GM19328 (cell line): ENCODE measurements at regions not wholly inside any gene's neighbourhood (a gene's known extent, or its start where the extent isn't known, plus 50 kb on each side); places are given as distances from the start of the nearest gene placed in this dataset.

Experiments
- ATAC-seq: cut with Tn5 transposase; IDR thresholded peaks from one replicate; pipeline ENCODE4 v1.9.1; 2021; ENCODE audit warnings: mild to moderate bottlenecking, moderate library complexity; ENCODE audit not compliant: unreplicated experiment

DNA sequence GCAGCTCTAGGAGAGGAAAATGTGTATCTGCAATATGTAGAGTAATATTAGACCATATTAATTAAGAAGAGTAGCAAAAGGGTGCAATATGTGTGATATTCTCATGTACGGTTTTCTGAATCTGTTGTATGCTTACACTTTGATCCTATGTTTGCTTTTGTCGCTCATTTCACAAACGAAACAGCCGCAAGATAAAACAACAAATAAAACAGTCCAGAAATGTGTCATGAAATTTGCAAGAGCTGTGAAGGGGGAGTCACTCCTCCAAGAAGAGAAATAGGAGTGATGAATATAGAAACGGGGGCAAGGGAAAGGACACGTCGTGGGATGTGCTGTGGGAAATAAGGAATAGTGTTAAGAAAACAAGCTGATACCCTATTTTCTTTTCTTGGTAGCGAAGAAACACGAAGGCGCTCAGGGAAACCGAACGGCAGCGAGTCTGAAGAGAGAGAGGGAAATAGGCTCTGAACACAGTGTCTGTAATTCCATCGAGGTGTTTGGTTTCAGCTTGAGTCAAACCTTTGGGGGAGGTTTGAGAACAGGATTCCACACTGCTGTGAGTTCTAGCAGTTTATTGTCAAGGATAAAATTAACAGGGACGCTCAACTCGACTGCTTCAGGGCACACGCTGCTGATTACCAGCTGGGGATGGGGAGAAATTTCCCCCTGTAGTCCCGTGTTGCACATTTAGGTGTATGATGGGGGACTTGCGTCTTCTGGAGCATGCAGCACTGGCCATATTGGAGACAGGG, 595.6 kb upstream of the TENM3 start:
- no peak for ATAC-seq

DNA sequence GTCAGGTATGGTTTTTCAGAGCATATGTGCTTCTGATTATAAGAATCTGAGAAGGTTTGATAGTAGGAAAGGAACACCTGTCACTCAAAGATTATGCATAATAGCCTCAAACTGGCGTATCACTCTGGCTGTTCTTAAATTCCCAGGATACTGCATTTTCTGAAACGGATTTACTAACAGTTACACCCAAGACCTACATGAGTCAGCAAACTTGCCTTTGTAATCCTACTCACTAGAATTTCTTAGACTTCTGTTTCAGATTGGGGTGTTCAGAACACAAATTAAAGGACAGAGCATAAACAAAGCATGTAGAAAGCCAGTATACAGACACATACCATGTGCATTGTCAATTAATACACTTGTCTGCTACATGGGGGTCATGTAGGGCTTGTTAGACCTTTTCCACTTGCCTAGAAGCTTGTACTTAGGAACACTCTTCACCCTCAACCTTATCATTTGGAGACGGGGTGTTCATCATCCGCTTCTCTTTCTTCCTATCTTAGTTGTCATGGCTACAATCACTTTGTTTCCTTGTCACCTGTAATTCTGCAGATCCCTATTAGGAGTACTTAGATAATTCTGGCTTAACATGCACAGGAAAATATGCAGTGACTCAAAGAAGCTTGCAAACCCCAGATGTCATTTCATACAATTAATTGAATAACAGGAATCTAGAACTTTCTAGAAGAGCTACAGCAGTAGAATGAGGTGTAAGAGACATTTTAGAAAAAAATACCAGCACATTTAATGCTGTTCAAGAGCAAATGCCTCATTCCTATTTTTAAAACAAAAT, 593.0 kb upstream of the TENM3 start:
- no peak for ATAC-seq

DNA sequence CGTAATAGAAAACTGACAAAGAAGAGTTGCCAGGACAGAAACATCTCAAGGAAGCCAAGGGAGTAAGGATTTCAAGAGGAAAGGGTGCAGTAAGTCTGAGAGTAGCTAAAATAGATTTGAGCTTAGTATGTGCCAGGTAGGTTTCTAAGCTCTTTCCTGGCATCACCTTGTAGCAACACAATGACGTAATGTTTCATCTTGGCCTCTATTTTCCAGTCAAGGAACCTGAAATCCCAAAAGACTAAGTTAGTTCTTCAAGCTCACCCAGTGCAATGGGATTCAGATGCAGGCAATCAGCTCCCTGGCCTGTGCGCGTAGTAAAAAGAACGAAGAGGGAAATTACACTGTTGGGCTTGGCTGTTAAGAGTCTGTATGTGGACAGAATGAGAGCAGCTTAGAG, 586.5 kb upstream of the TENM3 start:
- ATAC-seq = no peak

DNA sequence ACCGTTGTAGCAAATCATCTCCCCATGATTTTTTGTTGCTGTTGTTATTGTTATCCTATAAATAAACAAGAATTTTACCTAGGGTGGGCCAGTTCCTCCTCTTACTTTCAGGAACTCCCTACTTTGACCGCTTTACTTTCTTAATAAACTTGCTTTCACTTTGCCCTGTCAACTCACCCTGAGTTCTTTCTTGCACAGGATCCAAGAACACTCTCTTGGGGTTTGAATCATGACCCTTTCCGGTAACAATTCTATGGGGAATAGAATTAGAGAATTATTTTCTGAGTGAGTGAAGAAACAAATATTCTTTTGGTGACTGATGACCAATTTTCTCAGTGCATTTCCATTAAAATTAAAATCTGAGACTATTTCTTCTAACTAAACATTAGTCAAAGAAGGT, 584.0 kb upstream of the TENM3 start:
- no peak for ATAC-seq

DNA sequence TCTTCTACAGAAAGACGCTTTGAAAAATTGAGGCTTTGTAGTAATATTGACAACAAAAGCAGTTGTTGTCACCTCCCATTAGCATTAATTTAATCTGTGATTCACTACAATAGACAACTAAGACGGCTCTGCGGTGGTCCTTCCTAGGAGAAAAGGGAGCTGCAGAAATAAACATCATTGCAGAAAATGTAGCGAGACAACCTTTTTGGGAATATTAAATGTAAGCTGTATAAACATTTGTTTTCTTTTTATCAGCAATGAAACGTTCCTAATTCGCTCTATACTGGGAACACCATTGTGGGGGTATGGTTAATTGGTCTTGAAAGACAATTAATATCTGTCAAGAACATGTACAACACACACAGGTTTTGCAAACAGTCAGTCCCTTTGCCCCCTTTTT, 583.3 kb upstream of the TENM3 start:
- ATAC-seq = no peak

DNA sequence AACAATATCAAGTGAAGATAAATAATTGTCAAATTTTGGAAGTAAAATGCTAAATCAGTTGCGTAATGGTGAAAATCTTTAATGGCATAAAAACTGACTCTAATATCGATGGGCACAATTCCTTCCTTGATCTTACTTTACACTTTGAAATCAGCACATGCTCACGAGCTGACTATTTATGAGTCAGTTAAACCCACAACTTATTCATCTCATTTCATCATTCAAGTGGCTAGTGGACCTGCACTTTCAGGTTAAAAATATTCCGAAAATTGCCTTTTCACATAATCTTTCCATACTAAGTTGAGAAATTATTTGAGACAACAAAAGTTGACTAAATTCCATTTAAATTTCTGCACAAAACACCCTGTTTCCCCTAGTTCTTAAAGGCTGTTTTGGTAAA, 582.1 kb upstream of the TENM3 start:
- ATAC-seq = no peak

GRCh38 chr4:181661923-181662322, 581.3 kb upstream of the TENM3 start:
- ATAC-seq = no peak

DNA sequence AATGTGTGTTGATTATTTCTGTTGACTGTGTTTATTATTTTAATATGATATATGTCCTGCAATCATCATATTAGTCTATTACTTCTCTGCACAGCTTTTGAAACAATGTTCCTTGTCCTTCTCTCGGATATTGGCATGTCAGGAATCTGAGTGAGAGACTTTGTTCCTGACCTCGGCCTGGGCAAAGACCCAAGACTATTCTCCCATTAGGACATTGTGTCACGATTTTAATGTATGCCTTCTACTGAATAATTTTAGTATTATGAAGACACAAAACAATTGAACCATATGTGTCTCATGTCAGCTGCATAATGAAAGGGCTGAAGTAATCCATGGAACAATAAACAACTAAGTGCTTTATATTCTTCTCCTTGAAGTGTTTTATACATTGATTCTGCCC, 580.8 kb upstream of the TENM3 start:
- no peak for ATAC-seq

GRCh38 chr4:181670506-181670905, 572.7 kb upstream of the TENM3 start:
- no peak for ATAC-seq

DNA sequence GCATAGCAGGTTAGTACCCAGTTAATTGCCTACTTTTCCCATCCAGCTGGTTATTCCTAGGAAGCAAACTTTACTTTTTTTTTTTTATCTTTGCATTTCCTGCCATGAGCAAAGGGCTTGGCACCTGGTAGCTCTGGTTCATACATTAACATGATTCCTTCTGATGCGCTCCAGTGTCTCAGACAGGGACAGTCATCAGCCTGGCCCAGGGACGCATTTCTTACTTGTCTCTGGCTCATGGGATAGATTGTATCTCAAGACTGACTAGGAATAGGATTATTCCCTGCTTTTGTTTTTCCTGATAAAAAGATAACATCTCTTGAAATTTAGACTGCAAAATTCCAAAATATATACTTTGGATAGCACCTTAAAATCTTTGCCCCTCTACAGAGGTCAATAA, 571.5 kb upstream of the TENM3 start:
- ATAC-seq = no peak

GRCh38 chr4:181672751-181673150, 570.5 kb upstream of the TENM3 start:
- ATAC-seq = no peak

- no peak for ATAC-seq
Measured at GRCh38 chr4:181674315-181674875, 568.8 kb upstream of the TENM3 start.

DNA sequence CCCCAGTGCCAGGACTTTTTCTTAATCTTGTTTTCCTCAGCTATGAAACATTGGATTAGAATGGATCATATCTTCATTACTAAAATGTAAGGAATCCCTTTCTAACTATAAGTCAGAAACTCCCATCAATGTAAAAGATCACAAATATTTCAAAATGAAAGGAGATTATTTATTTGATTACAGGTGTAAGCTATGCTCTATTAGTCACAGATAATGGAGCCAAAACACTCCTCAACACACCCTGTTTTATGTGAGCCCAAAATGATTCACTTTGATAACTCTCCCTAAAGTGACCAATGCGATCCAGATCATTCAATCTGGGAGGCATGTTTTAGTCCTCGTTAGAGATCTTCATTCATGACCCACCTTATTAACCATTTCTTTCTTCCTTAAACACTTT, 566.7 kb upstream of the TENM3 start:
- ATAC-seq = no peak

DNA sequence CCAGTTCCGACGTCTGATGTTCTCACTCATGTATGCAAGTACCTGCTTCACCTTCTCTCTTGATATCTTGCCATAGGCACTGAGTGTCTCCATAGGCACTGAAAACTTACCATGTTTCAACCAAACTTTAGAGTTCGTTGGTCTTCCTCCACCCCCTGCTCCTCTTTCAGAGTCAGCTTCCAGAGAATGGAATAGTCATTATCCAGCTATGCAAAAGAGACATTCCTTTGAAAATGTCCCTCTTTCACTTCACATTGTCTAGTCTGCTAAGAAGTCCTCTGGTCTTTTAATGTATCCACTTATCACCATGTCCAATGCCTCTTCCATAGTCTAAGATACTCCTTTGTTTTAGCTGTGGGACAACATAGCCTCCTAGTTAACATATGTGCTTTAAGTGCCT, 566.0 kb upstream of the TENM3 start:
- ATAC-seq = no peak

- no peak for ATAC-seq
Measured at GRCh38 chr4:181677621-181678020, 565.6 kb upstream of the TENM3 start.

GRCh38 chr4:181679754-181680153, 563.4 kb upstream of the TENM3 start:
- ATAC-seq = no peak

- ATAC-seq = no peak
Measured at GRCh38 chr4:181682367-181683047, 560.7 kb upstream of the TENM3 start.

- no peak for ATAC-seq
Measured at GRCh38 chr4:181684310-181684709, 558.9 kb upstream of the TENM3 start.

GRCh38 chr4:181685461-181685860, 557.7 kb upstream of the TENM3 start:
- no peak for ATAC-seq

GRCh38 chr4:181685911-181686310, 557.3 kb upstream of the TENM3 start:
- no peak for ATAC-seq

DNA sequence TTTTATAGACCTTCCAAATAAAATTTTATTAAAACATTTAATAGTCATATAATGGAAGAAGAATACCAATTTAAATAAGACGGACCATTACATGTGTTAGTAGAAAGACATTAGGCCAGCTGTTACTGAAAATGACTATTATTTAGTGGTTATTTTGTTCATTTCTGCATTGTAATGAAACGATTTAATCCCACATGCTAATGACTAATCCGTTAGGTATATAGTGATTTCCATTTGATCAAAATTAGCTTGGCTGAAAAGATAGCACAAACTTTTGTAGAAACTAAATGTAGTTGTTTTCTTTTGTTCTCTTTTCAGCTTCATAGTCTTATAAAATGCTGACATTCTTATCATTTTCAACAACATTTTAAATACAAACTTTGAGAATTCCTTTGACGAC, 556.1 kb upstream of the TENM3 start:
- ATAC-seq = no peak

DNA sequence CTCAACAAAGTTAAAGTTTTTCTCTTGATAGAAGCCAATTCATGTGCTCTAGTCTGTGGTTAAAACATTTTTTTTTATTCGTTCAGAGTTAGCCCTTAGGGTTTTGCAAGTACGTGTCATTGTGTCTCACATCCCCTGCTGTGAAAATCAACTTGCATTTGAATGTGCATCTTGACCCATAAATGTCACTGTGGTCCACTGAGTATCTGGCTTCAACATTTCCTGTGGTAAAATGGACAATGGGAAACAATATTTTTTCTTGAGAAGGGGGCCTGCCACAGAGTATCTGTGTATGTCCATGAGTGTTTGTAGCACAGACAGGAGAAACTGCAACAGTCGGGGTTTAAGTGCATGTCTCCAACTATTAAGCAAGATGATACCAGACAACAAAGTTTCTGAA, 554.8 kb upstream of the TENM3 start:
- no peak for ATAC-seq
